Large intestine (tissue), 3 donors: ENCODE measurements at regions not wholly inside any gene's neighbourhood (a gene's known extent, or its start where the extent isn't known, plus 50 kb on each side); places are given as distances from the start of the nearest gene placed in this dataset.

Experiments used
- DNase-seq, 2 donors: peaks; one replicate each; pipeline versions ENCODE4 v3.0.0 to v3.0.0-alpha.2; 2013
- H3K27ac ChIP-seq: one replicate; pipeline ENCODE4 v1.5.1; 2013; ENCODE audit warnings: low read length
- H3K27me3 ChIP-seq: 2 replicates; pipeline ENCODE4 v1.6.1; 2013; ENCODE audit warnings: low read length; ENCODE audit not compliant: control insufficient read depth, insufficient read depth
- H3K36me3 ChIP-seq: 2 replicates; pipeline ENCODE4 v1.6.1; 2013; ENCODE audit warnings: low read length; ENCODE audit not compliant: control insufficient read depth, insufficient read depth
- H3K4me1 ChIP-seq: one replicate; pipeline ENCODE4 v1.6.1; 2013; ENCODE audit warnings: low read length; ENCODE audit not compliant: control insufficient read depth, insufficient read depth
- H3K4me3 ChIP-seq: one replicate; pipeline ENCODE4 v1.5.1; 2013; ENCODE audit warnings: low read length
- H3K9me3 ChIP-seq: one replicate; pipeline ENCODE4 v1.6.1; 2013; ENCODE audit warnings: mild to moderate bottlenecking, low read depth, low read length, moderate library complexity; ENCODE audit not compliant: control insufficient read depth
- WGBS: methylation state at CpG from one replicate; pipeline ENCODE4 v1.1.5; 2013; ENCODE audit warnings: low lambda C conversion rate; ENCODE audit not compliant: insufficient coverage; 5-methylcytosine and 5-hydroxymethylcytosine counted together

- DNase-seq = no peak
- Histone ChIP-seq H3K36me3 (no peaks in the 10 kb centered on the region), H3K27ac (no peak overlapping the region), H3K9me3 (no peaks in the 10 kb centered on the region), H3K4me3 (no peak overlapping the region), H3K27me3 (no peaks in the 10 kb centered on the region), H3K4me1 (no peaks in the 10 kb centered on the region)
Observed at GRCh38 chr10:81541517-81541916, 333.5 kb upstream of the NRG3 start.

DNA sequence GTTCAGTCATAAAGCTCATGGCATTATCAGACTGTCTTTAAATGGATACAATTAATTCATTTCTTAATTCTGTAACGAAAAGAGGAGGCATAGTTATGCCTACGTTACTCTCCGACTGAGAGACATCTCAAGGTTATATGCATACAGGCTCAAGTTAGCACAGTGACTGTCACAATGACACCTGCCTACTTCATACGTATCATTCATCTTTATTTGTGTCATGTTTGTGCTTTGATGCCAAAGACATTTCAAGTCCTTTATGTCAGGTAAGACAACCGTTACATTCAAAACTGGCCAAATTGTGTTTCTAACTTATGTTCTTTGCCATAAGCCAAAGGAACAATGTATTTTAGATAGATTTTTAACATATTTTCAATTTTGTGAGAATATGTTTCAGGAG, 328.8 kb upstream of the NRG3 start:
- Histone ChIP-seq H3K9me3 (peaks cover 8% of the 10 kb centered on the region), H3K4me1 (no peaks in the 10 kb centered on the region), H3K27me3 (no peaks in the 10 kb centered on the region), H3K36me3 (no peaks in the 10 kb centered on the region), H3K27ac (no peak overlapping the region), H3K4me3 (no peak overlapping the region)
- WGBS = 89% methylated on average over 3 of the region's 5 CpGs
- no peak for DNase-seq

GRCh38 chr10:81548160-81548559, 326.8 kb upstream of the NRG3 start:
- H3K36me3 ChIP-seq = no peaks in the 10 kb centered on the region
- H3K4me3 ChIP-seq = no peak overlapping the region
- H3K9me3 ChIP-seq = peaks cover 8% of the 10 kb centered on the region
- H3K27ac ChIP-seq = no peak overlapping the region
- H3K27me3 ChIP-seq = no peaks in the 10 kb centered on the region
- WGBS = no CpG with 5 or more reads among the region's 3 CpGs
- no peak for DNase-seq
- no peaks in the 10 kb centered on the region for H3K4me1 ChIP-seq

- no peak for DNase-seq
- no peak overlapping the region for H3K27ac ChIP-seq
- H3K4me1 ChIP-seq = no peaks in the 10 kb centered on the region
- H3K9me3 ChIP-seq = peaks cover 5% of the 10 kb centered on the region
- WGBS = no CpG with 5 or more reads among the region's 3 CpGs
- no peaks in the 10 kb centered on the region for H3K27me3 ChIP-seq
- H3K4me3 ChIP-seq = no peak overlapping the region
- no peaks in the 10 kb centered on the region for H3K36me3 ChIP-seq
Observed at GRCh38 chr10:81564143-81564542, 310.9 kb upstream of the NRG3 start.

GRCh38 chr10:81569488-81569887, 305.5 kb upstream of the NRG3 start:
- H3K27ac ChIP-seq = no peak overlapping the region
- WGBS = no CpG with 5 or more reads among the region's 5 CpGs
- peaks cover 13% of the 10 kb centered on the region for H3K9me3 ChIP-seq
- no peaks in the 10 kb centered on the region for H3K27me3 ChIP-seq
- H3K4me1 ChIP-seq = no peaks in the 10 kb centered on the region
- H3K4me3 ChIP-seq = no peak overlapping the region
- DNase-seq = no peak
- no peaks in the 10 kb centered on the region for H3K36me3 ChIP-seq

- no peak overlapping the region for H3K27ac ChIP-seq
- no peaks in the 10 kb centered on the region for H3K4me1 ChIP-seq
- no CpG with 5 or more reads among the region's 3 CpGs for WGBS
- H3K36me3 ChIP-seq = no peaks in the 10 kb centered on the region
- H3K4me3 ChIP-seq = no peak overlapping the region
- no peak for DNase-seq
- peaks cover 13% of the 10 kb centered on the region for H3K9me3 ChIP-seq
- H3K27me3 ChIP-seq = no peaks in the 10 kb centered on the region
Observed at GRCh38 chr10:81570349-81570748, 304.6 kb upstream of the NRG3 start.

DNA sequence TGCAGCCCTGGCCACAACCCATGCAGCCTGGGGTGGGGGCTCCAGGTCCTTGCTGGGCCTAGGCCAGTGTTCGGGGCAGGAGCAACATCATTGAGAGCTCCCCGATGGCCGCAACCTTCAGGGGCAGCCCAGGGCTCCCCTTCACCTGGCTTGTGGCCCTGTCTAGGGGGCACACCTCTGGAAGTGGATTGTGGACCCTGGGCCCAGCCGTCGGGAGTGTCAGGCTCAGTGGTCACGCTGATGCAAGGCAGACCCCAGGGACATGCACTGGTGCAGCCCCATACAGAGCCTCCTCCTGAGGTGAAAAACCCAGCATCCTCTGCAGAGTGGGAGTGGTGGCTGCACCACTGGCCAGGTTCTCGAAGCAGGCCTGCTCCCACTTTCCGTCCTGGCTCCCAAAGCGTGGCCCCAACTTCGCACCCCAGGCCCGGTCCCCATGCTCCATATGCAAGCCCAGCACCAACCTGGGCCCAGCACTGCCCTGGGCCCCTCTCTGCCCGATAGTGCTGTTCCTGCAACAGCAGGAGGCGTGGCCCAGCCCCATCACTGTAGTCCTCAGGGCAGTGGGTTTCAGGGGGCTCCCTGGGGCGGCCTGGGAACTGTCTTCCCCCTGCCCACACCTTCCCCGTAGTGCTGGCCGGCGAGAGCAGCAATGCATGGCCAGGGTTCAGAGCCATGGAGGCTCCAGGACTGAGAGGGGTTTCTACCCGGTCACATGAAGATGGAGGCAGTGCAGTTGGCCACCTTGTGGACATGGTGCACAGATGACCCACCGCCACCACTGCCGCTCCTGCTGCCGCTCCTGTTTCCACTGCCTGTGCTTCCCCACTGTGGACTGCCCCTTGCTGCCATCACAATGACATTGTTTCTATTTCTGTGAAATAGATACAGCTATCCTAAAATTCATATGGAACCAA, 303.9 kb upstream of the NRG3 start:
- Histone ChIP-seq H3K27ac (no peak overlapping the region), H3K27me3 (no peaks in the 10 kb centered on the region), H3K4me1 (no peaks in the 10 kb centered on the region), H3K36me3 (no peaks in the 10 kb centered on the region), H3K4me3 (no peak overlapping the region), H3K9me3 (peaks cover 13% of the 10 kb centered on the region)
- no CpG with 5 or more reads among the region's 21 CpGs for WGBS
- DNase-seq = no peak

DNA sequence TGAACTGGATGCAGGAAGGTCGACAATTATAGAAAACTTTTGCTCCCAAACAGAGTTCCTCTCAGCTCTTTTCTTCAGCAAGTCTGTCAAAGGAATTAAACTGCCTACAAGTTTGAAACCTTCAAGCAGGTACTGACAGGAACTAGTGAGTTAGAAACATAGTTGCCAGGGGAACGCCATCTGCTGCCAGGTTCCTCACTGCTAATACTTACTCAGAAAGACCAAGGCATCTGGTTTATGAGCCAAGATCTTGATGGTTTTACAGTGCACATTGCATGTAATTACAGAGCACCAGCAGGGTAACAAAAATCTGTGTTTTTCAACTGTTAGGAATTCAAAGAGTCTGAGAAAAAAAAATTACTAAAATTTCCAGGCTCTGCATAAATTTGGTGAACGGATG, 300.0 kb upstream of the NRG3 start:
- 100% methylated on average over 1 of the region's 3 CpGs for WGBS
- Histone ChIP-seq H3K9me3 (peaks cover 11% of the 10 kb centered on the region), H3K4me3 (no peak overlapping the region), H3K36me3 (no peaks in the 10 kb centered on the region), H3K27me3 (no peaks in the 10 kb centered on the region), H3K4me1 (no peaks in the 10 kb centered on the region), H3K27ac (no peak overlapping the region)
- DNase-seq = no peak

DNA sequence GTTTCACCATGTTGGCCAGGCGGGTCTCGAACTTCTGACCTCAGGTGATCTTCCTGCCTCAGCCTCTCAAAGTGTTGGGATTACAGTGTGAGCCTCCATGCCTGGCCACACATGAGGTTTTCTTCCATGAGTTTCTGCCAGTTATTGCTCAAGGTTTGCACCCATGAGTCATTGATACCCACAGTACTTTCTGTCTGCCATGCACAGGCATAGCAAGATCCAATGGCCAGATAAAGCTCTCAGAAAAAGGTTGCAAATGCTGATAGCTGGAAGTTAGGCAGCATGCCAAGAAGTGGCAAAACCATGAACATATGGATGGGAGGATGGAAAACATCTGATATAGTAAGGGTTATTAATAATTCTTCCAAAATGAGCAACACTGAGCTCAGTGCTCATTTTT, 298.7 kb upstream of the NRG3 start:
- Histone ChIP-seq H3K4me3 (no peak overlapping the region), H3K27ac (no peak overlapping the region), H3K9me3 (peaks cover 3% of the 10 kb centered on the region), H3K27me3 (no peaks in the 10 kb centered on the region), H3K36me3 (no peaks in the 10 kb centered on the region), H3K4me1 (no peaks in the 10 kb centered on the region)
- no CpG with 5 or more reads among the region's 2 CpGs for WGBS
- no peak for DNase-seq

- no peak for DNase-seq
- Histone ChIP-seq H3K27me3 (no peaks in the 10 kb centered on the region), H3K27ac (no peak overlapping the region), H3K9me3 (peaks cover 4% of the 10 kb centered on the region), H3K4me3 (no peak overlapping the region), H3K4me1 (no peaks in the 10 kb centered on the region), H3K36me3 (no peaks in the 10 kb centered on the region)
- 78% methylated on average over 1 of the region's 1 CpG for WGBS
Observed at GRCh38 chr10:81594991-81595390, 280.0 kb upstream of the NRG3 start.

DNA sequence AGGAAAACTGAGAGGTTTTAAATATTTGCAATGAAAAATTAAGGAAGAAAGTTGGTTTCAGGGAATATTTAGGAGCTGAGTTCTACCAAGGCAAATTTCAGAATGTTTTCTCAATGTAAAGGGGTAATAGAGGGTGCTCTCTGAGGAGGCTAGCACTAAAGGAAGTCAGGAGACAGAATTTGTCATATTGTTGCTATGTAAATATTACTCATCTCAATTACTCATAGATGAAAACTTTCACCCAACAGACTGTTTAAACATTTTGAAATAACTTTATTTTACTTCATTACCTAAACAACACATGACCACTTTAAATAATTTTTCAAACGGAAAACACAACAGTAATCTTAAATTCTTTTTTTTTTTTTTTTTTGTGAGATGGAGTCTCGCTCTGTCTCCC, 274.8 kb upstream of the NRG3 start:
- Histone ChIP-seq H3K27me3 (no peaks in the 10 kb centered on the region), H3K4me1 (no peaks in the 10 kb centered on the region), H3K27ac (no peak overlapping the region), H3K36me3 (no peaks in the 10 kb centered on the region), H3K9me3 (peaks cover 6% of the 10 kb centered on the region), H3K4me3 (no peak overlapping the region)
- DNase-seq = no peak
- WGBS = 88% methylated on average over 1 of the region's 2 CpGs
